Kidney (tissue), 13 donors: ENCODE measurements at regions not wholly inside any gene's neighbourhood (a gene's known extent, or its start where the extent isn't known, plus 50 kb on each side); places are given as distances from the start of the nearest gene placed in this dataset.

ENCODE experiments used
- DNase-seq, 5 donors: peaks; one replicate each; pipeline ENCODE4 v3.0.0-alpha.2; 2013 to 2020
- FAIRE-seq: peaks from 2 replicates; lab custom pipeline; 2012; peaks lifted over from hg19 to GRCh38; lab: Jason Lieb, UNC
- H3K27ac ChIP-seq, 2 donors: one replicate each; pipeline ENCODE4 v1.7.0; 2013; ENCODE audit warnings: low read depth in 2 of 2, low read length in 2 of 2, inconsistent platforms in 1 of 2
- H3K27me3 ChIP-seq: one replicate; pipeline ENCODE4 v1.7.1; 2013; ENCODE audit warnings: low read length, inconsistent platforms; ENCODE audit not compliant: control insufficient read depth, insufficient read depth
- H3K36me3 ChIP-seq, 3 donors: one replicate each; pipeline versions ENCODE4 v1.7.0 to v1.7.1; 2013; ENCODE audit warnings: low read length in 3 of 3, control low read depth in 1 of 3, inconsistent platforms in 1 of 3; ENCODE audit not compliant: insufficient read depth in 3 of 3, control insufficient read depth in 2 of 3
- H3K4me1 ChIP-seq, 3 donors: one replicate each; pipeline versions ENCODE4 v1.7.0 to v1.7.1; 2013; ENCODE audit warnings: low read length in 3 of 3, inconsistent platforms in 1 of 3, low read depth in 1 of 3; ENCODE audit not compliant: control insufficient read depth in 2 of 3, insufficient read depth in 2 of 3
- H3K4me3 ChIP-seq, 3 donors: one replicate each; pipeline versions ENCODE4 v1.7.0 to v1.8.1; 2013; ENCODE audit warnings: low read length in 3 of 3, control low read depth in 1 of 3, inconsistent platforms in 1 of 3
- H3K9ac ChIP-seq, 3 donors: one replicate each; pipeline versions ENCODE4 v1.7.0 to v1.7.1; 2013; ENCODE audit warnings: low read length in 3 of 3, control low read depth in 1 of 3, inconsistent platforms in 1 of 3
- H3K9me3 ChIP-seq, 3 donors: one replicate each; pipeline versions ENCODE4 v1.7.0 to v1.7.1; 2013; ENCODE audit warnings: low read length in 3 of 3, control low read depth in 1 of 3, inconsistent platforms in 1 of 3; ENCODE audit not compliant: control insufficient read depth in 2 of 3, insufficient read depth in 1 of 3
- intact Hi-C: fragments of 100-400 bp; cut with DNase I; formaldehyde crosslinking; loops from one replicate; pipeline ENCODE4 v1.11.1; 2022
- TF ChIP-seq, protein P1 (sequence below): IDR thresholded peaks from 3 replicates; pipeline ENCODE4 v1.5.1; 2012; ENCODE audit warnings: mild to moderate bottlenecking, moderate library complexity, borderline replicate concordance; ENCODE audit not compliant: insufficient read depth; ENCODE audit errors: extremely low read depth
- donor health status: control.
- donor health status: control.
- donor health status: control.
- donor health status: control.
- donor health status: control.
- donor health status: DM: yes; HTN: yes; CAD: no.
- donor health status: Normal renal cell carcinoma (clear cell type).

DNA sequence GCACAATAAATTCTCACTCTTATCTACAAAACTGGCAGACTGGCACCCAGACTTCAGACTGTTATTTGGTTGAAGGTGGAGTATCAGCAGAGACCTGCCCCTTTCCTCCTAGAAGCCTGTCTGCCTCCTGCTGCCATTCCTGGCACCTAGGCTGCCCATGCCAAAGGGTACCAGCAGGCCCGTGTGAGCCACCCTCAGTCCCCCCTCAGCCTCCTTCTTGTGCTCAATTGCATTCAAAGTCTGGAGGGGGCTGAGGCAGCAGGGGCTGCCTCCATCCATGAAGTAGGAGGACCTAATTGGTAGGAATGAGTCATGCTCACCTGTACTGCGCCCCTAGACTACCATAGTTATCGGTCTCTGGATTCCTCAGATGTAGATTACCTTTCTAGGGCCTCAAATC is 440.9 kb upstream of the GRM3 start:
- H3K4me1 ChIP-seq, result no peaks in the 10 kb centered on the region
- no peak overlapping the region for H3K27ac ChIP-seq
- DNase-seq (peak in 1 of 5 donors; percentile 17), FAIRE-seq (no peak)
- no peak overlapping the region for H3K4me3 ChIP-seq
- H3K27me3 ChIP-seq, result no peaks in the 10 kb centered on the region
- no peaks in the 10 kb centered on the region for H3K9me3 ChIP-seq
- TF ChIP-seq, protein P1, sequence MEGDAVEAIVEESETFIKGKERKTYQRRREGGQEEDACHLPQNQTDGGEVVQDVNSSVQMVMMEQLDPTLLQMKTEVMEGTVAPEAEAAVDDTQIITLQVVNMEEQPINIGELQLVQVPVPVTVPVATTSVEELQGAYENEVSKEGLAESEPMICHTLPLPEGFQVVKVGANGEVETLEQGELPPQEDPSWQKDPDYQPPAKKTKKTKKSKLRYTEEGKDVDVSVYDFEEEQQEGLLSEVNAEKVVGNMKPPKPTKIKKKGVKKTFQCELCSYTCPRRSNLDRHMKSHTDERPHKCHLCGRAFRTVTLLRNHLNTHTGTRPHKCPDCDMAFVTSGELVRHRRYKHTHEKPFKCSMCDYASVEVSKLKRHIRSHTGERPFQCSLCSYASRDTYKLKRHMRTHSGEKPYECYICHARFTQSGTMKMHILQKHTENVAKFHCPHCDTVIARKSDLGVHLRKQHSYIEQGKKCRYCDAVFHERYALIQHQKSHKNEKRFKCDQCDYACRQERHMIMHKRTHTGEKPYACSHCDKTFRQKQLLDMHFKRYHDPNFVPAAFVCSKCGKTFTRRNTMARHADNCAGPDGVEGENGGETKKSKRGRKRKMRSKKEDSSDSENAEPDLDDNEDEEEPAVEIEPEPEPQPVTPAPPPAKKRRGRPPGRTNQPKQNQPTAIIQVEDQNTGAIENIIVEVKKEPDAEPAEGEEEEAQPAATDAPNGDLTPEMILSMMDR, result no peak
- no peak overlapping the region for H3K9ac ChIP-seq
- intact Hi-C loops, result no loop called here
- H3K36me3 ChIP-seq, result no peaks in the 10 kb centered on the region

DNA sequence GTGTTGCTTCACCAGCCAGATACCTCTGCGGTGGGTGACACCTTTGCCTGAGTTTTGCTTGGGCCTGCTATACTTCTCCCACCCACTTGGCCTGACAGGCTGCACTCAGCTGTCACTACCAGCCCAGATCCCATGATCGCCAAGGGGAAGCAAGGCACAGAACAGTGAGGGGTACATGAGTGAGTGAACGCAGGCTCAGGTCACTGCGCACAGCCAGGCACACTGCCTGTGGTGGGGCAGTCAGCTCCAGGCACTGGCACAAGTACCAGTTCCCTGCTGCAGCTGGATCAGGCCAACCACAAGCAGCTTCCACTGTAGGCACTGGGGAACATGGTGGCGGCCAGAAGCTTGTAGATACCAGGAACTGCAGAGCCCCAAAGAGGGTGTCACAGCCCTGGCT is 441.9 kb upstream of the GRM3 start:
- H3K9me3 ChIP-seq, result no peaks in the 10 kb centered on the region
- H3K4me3 ChIP-seq, result no peak overlapping the region
- DNase-seq, result peak in 1 of 5 donors; percentile 22
- H3K27me3 ChIP-seq, result no peaks in the 10 kb centered on the region
- H3K9ac ChIP-seq, result no peak overlapping the region
- intact Hi-C loops, result no loop called here
- no peaks in the 10 kb centered on the region for H3K36me3 ChIP-seq
- no peak for FAIRE-seq
- H3K27ac ChIP-seq, result no peak overlapping the region
- TF ChIP-seq, protein P1, result no peak
- no peaks in the 10 kb centered on the region for H3K4me1 ChIP-seq

DNA sequence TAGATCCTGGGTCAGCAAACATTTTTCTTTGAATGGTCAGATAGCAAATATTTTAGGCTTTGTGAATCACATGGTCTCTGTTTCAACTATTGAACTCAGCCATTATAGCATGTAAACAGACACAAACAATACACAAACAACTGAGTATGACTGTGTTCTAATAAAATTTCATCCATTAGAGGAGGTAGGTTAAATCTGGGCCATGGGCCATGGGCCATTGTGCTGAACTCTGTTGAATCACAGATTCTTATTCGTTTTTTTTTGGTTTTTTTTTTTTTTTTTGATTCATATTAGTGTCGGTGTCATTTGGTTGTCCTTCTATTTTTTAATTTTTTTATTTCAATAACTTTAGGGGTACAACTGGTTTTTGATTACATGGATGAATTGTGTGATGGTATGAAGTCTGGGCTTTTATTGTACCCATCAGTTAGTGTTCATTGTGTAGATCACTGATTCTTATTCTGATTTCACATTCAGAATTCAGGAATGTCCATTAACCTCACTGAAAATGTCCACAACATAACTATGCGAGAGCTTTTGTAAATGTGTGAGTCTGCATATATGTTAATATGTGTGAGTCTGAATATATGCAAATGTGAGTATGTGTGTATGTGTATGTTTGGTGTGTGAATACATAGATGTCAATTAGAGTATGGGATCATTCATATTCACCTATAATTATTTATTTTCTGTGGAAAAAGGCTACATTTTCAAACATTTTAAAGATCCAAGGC is 443.7 kb upstream of the GRM3 start:
- H3K9me3 ChIP-seq, result no peaks in the 10 kb centered on the region
- no peaks in the 10 kb centered on the region for H3K27me3 ChIP-seq
- intact Hi-C loops, result no loop called here
- H3K4me3 ChIP-seq, result no peak overlapping the region
- H3K9ac ChIP-seq, result no peak overlapping the region
- DNase-seq (no peak), FAIRE-seq (no peak)
- H3K4me1 ChIP-seq, result no peaks in the 10 kb centered on the region
- no peak overlapping the region for H3K27ac ChIP-seq
- no peaks in the 10 kb centered on the region for H3K36me3 ChIP-seq
- TF ChIP-seq, protein P1, result no peak

DNA sequence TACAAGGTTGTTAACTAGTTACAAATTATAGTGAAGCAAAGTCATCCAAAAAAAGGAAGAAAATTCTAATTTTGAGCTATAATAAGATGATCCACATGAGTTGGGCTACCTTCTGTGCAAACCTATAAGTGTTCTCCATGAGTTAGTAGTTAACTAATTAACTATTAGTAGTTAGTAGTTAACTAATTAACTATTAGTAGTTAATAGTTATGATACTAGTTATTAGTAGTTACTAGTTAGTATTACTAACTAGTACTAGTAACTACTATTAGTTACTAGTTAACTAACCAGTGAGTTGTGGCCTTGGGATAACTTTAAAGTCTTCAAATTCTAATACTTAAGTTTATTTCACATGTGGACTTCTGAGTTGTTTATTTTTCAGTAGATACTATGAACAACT is 453.4 kb upstream of the GRM3 start:
- FAIRE-seq (no peak), DNase-seq (no peak)
- H3K4me3 ChIP-seq, result no peak overlapping the region
- no peak overlapping the region for H3K9ac ChIP-seq
- no peaks in the 10 kb centered on the region for H3K27me3 ChIP-seq
- H3K4me1 ChIP-seq, result no peaks in the 10 kb centered on the region
- peaks cover 0 to 3% (median 0%) of the 10 kb centered on the region in 3 donors for H3K9me3 ChIP-seq
- intact Hi-C loops, result no loop called here
- TF ChIP-seq, protein P1, result no peak
- H3K36me3 ChIP-seq, result no peaks in the 10 kb centered on the region
- H3K27ac ChIP-seq, result no peak overlapping the region
